Kidney (tissue), 13 donors: ENCODE measurements at regions not wholly inside any gene's neighbourhood (a gene's known extent, or its start where the extent isn't known, plus 50 kb on each side); places are given as distances from the start of the nearest gene placed in this dataset.
"Not testable (repeated sequence)": the region's sequence is repeated elsewhere in the genome, so short reads cannot be mapped to it uniquely, and the experiment has no call there.

Source experiments
- DNase-seq, 5 donors: peaks; one replicate each; pipeline ENCODE4 v3.0.0-alpha.2; 2013 to 2020
- FAIRE-seq: peaks from 2 replicates; lab custom pipeline; 2012; peaks lifted over from hg19 to GRCh38; lab: Jason Lieb, UNC
- H3K27ac ChIP-seq, 2 donors: one replicate each; pipeline ENCODE4 v1.7.0; 2013; ENCODE audit warnings: low read depth in 2 of 2, low read length in 2 of 2, inconsistent platforms in 1 of 2
- H3K27me3 ChIP-seq: one replicate; pipeline ENCODE4 v1.7.1; 2013; ENCODE audit warnings: low read length, inconsistent platforms; ENCODE audit not compliant: control insufficient read depth, insufficient read depth
- H3K36me3 ChIP-seq, 3 donors: one replicate each; pipeline versions ENCODE4 v1.7.0 to v1.7.1; 2013; ENCODE audit warnings: low read length in 3 of 3, control low read depth in 1 of 3, inconsistent platforms in 1 of 3; ENCODE audit not compliant: insufficient read depth in 3 of 3, control insufficient read depth in 2 of 3
- H3K4me1 ChIP-seq, 3 donors: one replicate each; pipeline versions ENCODE4 v1.7.0 to v1.7.1; 2013; ENCODE audit warnings: low read length in 3 of 3, inconsistent platforms in 1 of 3, low read depth in 1 of 3; ENCODE audit not compliant: control insufficient read depth in 2 of 3, insufficient read depth in 2 of 3
- H3K4me3 ChIP-seq, 3 donors: one replicate each; pipeline versions ENCODE4 v1.7.0 to v1.8.1; 2013; ENCODE audit warnings: low read length in 3 of 3, control low read depth in 1 of 3, inconsistent platforms in 1 of 3
- H3K9ac ChIP-seq, 3 donors: one replicate each; pipeline versions ENCODE4 v1.7.0 to v1.7.1; 2013; ENCODE audit warnings: low read length in 3 of 3, control low read depth in 1 of 3, inconsistent platforms in 1 of 3
- H3K9me3 ChIP-seq, 3 donors: one replicate each; pipeline versions ENCODE4 v1.7.0 to v1.7.1; 2013; ENCODE audit warnings: low read length in 3 of 3, control low read depth in 1 of 3, inconsistent platforms in 1 of 3; ENCODE audit not compliant: control insufficient read depth in 2 of 3, insufficient read depth in 1 of 3
- CTCF ChIP-seq: IDR thresholded peaks from 3 replicates; pipeline ENCODE4 v1.5.1; 2012; ENCODE audit warnings: mild to moderate bottlenecking, moderate library complexity, borderline replicate concordance; ENCODE audit not compliant: insufficient read depth; ENCODE audit errors: extremely low read depth
- intact Hi-C: fragments of 100-400 bp; cut with DNase I; formaldehyde crosslinking; loops from one replicate; pipeline ENCODE4 v1.11.1; 2022
- donor health status: control.
- donor health status: control.
- donor health status: control.
- donor health status: control.
- donor health status: control.
- donor health status: DM: yes; HTN: yes; CAD: no.
- donor health status: Normal renal cell carcinoma (clear cell type).

- Histone ChIP-seq H3K27me3 (no peaks in the 10 kb centered on the region), H3K9me3 (no peaks in the 10 kb centered on the region), H3K9ac (no peak overlapping the region), H3K4me3 (no peak overlapping the region), H3K4me1 (peaks cover 0 to 4% (median 3%) of the 10 kb centered on the region in 3 donors), H3K36me3 (no peaks in the 10 kb centered on the region), H3K27ac (no peak overlapping the region)
- no peak for TF ChIP-seq CTCF
- DNase-seq (peak; percentile 44 to 65 (median 56)), FAIRE-seq (no peak)
- intact Hi-C loops, result no loop called here
Observed at GRCh38 chr12:46983393-46983793, 96.0 kb upstream of the PCED1B start.

GRCh38 chr12:46983959-46984841 lies 95.2 kb upstream of the PCED1B start:
- DNase-seq (peak in 4 of 5 donors; percentile 43 to 68 (median 58)), FAIRE-seq (no peak)
- Histone ChIP-seq H3K9me3 (no peaks in the 10 kb centered on the region), H3K4me1 (peaks cover 0 to 4% (median 3%) of the 10 kb centered on the region in 3 donors), H3K36me3 (no peaks in the 10 kb centered on the region), H3K9ac (no peak overlapping the region), H3K27ac (no peak overlapping the region), H3K4me3 (no peak overlapping the region), H3K27me3 (no peaks in the 10 kb centered on the region)
- TF ChIP-seq CTCF, result peak; percentile 74
- intact Hi-C loops, result no loop called here

GRCh38 chr12:46985816-46986215 lies 93.6 kb upstream of the PCED1B start:
- H3K27me3 ChIP-seq, result no peaks in the 10 kb centered on the region
- H3K9ac ChIP-seq, result no peak overlapping the region
- no peak for TF ChIP-seq CTCF
- FAIRE-seq (no peak), DNase-seq (no peak)
- H3K4me3 ChIP-seq, result no peak overlapping the region
- no peaks in the 10 kb centered on the region for H3K9me3 ChIP-seq
- no peaks in the 10 kb centered on the region for H3K36me3 ChIP-seq
- intact Hi-C loops, result no loop called here
- no peak overlapping the region for H3K27ac ChIP-seq
- H3K4me1 ChIP-seq, result peaks cover 0 to 4% (median 3%) of the 10 kb centered on the region in 3 donors

GRCh38 chr12:46988122-46988521 lies 91.3 kb upstream of the PCED1B start:
- H3K27ac ChIP-seq, H3K27me3 ChIP-seq, H3K9me3 ChIP-seq, FAIRE-seq, intact Hi-C loops, H3K4me3 ChIP-seq, H3K9ac ChIP-seq, DNase-seq, H3K4me1 ChIP-seq, H3K36me3 ChIP-seq: not testable (repeated sequence)
